Colonic mucosa (tissue), 4 donors: ENCODE measurements at regions not wholly inside any gene's neighbourhood (a gene's known extent, or its start where the extent isn't known, plus 50 kb on each side); places are given as distances from the start of the nearest gene placed in this dataset.
A peak's percentile ranks its signal among the peaks of the same experiment; 100 is the strongest.

Source experiments
- DNase-seq: peaks from one replicate; pipeline ENCODE4 v3.0.0-alpha.2; 2020
- H3K27ac ChIP-seq: fragments of 200-600 bp; one replicate; pipeline ENCODE4 v1.8.0; 2021
- H3K27me3 ChIP-seq: fragments of 200-600 bp; one replicate; pipeline ENCODE4 v1.8.0; 2021
- H3K36me3 ChIP-seq: fragments of 200-600 bp; one replicate; pipeline ENCODE4 v1.8.0; 2021
- H3K4me1 ChIP-seq: fragments of 200-600 bp; one replicate; pipeline ENCODE4 v1.8.0; 2021; ENCODE audit warnings: mild to moderate bottlenecking
- H3K4me3 ChIP-seq: fragments of 200-600 bp; one replicate; pipeline ENCODE4 v1.8.0; 2021
- H3K9ac ChIP-seq, 2 donors: one replicate each; pipeline ENCODE4 v1.7.0; 2013; ENCODE audit warnings: control low read depth in 2 of 2, low read depth in 2 of 2, low read length in 2 of 2
- H3K9me3 ChIP-seq: fragments of 200-600 bp; one replicate; pipeline ENCODE4 v1.8.0; 2021
- intact Hi-C: fragments of 100-400 bp; cut with DNase I; formaldehyde crosslinking; loops from one replicate; pipeline ENCODE4 v1.14.1; 2022
- TF ChIP-seq, protein P1 (sequence below): fragments of 200-600 bp; IDR thresholded peaks from one replicate; pipeline ENCODE4 v1.8.0; 2022; ENCODE audit warnings: antibody characterized with exemption, mild to moderate bottlenecking
- donor health status: healthy.
- donor health status: DM: no; HTN: no; CAD: no.
- donor health status: DM: no; HTN: no; CAD: no.

DNA sequence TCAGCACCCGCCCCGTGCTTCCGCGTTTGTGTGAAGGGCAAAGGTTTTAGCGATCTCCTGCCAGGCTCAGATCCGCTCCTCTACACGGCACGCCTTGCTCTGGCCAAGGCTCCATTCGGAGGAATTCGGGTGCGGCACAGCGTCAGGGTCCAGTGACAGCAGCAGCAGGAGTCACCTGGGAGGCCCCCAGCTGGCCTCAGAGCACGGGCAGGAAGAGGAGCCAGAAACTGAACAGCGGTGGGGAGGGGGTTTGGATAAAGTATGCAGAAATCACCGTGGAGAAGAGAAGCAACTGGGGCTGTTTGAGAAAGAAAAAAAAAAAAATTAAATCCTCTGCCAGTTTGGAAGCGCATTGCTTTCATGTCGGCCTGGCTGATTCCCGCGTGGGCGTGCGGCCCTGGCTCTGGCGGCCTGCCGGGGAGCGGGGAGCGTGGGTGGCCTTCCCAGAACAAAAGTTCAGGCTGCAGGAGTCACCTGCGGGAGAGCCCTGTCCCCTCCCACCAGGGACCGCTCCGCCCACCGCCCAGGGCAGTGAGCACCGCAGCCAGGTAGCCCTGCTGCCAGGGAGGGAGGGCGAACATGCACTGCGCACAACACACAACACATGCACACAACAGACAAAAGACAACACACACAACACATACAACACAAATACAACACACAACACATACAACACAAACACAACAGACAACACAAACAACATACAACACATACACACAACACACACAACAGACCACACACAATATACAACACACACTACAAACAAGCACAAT, 107.6 kb downstream of the ETS2 start:
- Histone ChIP-seq H3K4me3 (no peak overlapping the region), H3K27ac (peak overlapping the region; percentile 88), H3K27me3 (no peaks in the 10 kb centered on the region), H3K36me3 (no peaks in the 10 kb centered on the region), H3K9ac (peak overlapping the region; percentile 44 to 88), H3K9me3 (no peaks in the 10 kb centered on the region), H3K4me1 (peaks cover 3% of the 10 kb centered on the region)
- TF ChIP-seq, protein P1, sequence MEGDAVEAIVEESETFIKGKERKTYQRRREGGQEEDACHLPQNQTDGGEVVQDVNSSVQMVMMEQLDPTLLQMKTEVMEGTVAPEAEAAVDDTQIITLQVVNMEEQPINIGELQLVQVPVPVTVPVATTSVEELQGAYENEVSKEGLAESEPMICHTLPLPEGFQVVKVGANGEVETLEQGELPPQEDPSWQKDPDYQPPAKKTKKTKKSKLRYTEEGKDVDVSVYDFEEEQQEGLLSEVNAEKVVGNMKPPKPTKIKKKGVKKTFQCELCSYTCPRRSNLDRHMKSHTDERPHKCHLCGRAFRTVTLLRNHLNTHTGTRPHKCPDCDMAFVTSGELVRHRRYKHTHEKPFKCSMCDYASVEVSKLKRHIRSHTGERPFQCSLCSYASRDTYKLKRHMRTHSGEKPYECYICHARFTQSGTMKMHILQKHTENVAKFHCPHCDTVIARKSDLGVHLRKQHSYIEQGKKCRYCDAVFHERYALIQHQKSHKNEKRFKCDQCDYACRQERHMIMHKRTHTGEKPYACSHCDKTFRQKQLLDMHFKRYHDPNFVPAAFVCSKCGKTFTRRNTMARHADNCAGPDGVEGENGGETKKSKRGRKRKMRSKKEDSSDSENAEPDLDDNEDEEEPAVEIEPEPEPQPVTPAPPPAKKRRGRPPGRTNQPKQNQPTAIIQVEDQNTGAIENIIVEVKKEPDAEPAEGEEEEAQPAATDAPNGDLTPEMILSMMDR: no peak
- DNase-seq: peak; percentile 92
- intact Hi-C loops: loop anchor here (5.0 kb wide), 1 partner anchor 101 kb away; no protein-coding TSS in a partner anchor

DNA sequence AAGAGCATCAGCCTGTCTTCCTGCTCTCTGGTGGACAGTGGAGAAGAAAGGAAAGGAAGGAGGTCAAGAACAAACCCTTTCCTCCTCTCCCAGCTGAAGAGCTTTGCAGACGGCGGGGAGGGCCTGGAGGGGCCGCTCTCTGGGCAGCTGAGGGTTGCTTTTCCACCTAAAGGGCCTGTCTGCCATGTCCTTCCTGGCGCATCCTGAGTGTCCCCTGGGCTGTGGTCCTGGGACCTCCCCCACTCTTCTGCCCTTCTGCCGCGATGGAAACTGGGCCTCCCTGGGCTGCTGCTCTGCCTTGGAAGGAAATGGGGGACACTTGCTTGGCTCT, 107.0 kb downstream of the ETS2 start:
- TF ChIP-seq, protein P1: no peak
- H3K9me3 ChIP-seq: no peaks in the 10 kb centered on the region
- no peaks in the 10 kb centered on the region for H3K27me3 ChIP-seq
- H3K9ac ChIP-seq: peak overlapping the region; percentile 44 to 88
- H3K4me1 ChIP-seq: peaks cover 3% of the 10 kb centered on the region
- no peak overlapping the region for H3K4me3 ChIP-seq
- DNase-seq: peak; percentile 27
- intact Hi-C loops: loop anchor here (5.0 kb wide), 1 partner anchor 100 kb away; no protein-coding TSS in a partner anchor
- peak overlapping the region; percentile 88 for H3K27ac ChIP-seq
- no peaks in the 10 kb centered on the region for H3K36me3 ChIP-seq

DNA sequence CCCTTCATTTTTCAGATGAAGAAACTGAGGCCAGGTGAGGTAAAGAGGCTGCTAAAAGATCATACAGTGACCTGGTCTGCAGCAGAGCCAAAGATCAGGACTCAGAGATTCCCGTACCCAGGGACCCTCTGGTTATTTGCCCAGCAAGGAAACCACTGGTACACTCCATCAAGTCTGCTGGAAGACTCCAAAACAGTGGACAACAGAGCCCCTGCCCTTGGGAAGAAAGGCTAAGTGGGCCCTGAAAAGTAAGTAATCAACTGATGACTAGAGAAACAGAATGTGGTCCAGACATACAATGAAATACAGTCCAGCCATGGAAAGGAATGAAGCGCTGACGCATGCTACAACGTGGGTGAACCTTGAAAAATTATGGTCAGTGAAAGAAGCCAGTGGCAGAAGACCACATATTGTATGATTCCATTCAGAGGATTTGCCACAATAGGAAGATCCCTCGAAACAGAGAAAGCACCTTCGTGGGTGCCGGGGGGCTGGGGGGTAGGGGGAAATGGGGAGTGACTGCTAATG, 106.4 kb downstream of the ETS2 start:
- Histone ChIP-seq H3K9me3 (no peaks in the 10 kb centered on the region), H3K36me3 (no peaks in the 10 kb centered on the region), H3K9ac (peak overlapping the region in 1 of 2 donors; percentile 21), H3K4me3 (no peak overlapping the region), H3K4me1 (peaks cover 3% of the 10 kb centered on the region), H3K27ac (peak overlapping the region; percentile 88), H3K27me3 (no peaks in the 10 kb centered on the region)
- intact Hi-C loops: loop anchor here (5.0 kb wide), 1 partner anchor 100 kb away; no protein-coding TSS in a partner anchor
- TF ChIP-seq, protein P1: no peak
- peak; percentile 17 for DNase-seq

DNA sequence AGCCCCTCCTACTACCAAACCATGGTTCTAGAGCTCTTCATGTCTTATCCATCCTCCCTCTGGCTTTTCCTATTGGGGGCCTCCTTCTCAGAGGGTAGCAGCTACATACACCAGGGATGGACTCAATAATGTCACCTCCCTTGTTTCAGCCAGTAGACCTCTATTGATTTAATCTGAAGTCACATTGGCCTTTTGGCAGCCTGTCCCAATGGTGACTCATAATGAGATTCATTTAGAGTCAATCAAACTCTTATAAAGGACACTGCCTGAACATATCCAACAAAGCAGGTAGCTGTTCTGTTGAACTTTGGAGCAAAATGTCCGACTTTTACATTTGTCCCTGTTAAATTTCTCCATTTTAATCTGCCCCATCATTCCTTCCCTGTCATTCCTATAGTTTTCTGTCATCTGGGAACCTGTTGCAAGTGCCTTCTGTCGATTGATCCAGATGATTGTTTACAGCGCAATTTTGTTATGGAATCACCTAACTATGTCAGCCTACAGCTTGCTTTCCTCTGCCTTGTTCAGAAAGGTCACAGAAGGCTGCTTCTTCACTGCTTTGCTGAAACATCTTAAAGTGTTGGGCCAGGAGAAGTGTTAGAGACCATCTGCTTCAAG, 105.9 kb downstream of the ETS2 start:
- intact Hi-C loops: loop anchor here (5.0 kb wide), 1 partner anchor 99 kb away; no protein-coding TSS in a partner anchor

More for the DNA sequence above, 105.9 kb downstream of the ETS2 start:
- H3K9me3 ChIP-seq: no peaks in the 10 kb centered on the region
- peaks cover 7% of the 10 kb centered on the region for H3K4me1 ChIP-seq
- no peak for DNase-seq
- H3K27ac ChIP-seq: peak overlapping the region; percentile 88
- H3K27me3 ChIP-seq: no peaks in the 10 kb centered on the region
- TF ChIP-seq, protein P1: no peak
- H3K36me3 ChIP-seq: no peaks in the 10 kb centered on the region
- no peak overlapping the region for H3K4me3 ChIP-seq
- H3K9ac ChIP-seq: peak overlapping the region in 1 of 2 donors; percentile 75
